ENCODE measurements at regions not wholly inside any gene's neighbourhood (a gene's known extent, or its start where the extent isn't known, plus 50 kb on each side); places are given as distances from the start of the nearest gene placed in this dataset.

DNA sequence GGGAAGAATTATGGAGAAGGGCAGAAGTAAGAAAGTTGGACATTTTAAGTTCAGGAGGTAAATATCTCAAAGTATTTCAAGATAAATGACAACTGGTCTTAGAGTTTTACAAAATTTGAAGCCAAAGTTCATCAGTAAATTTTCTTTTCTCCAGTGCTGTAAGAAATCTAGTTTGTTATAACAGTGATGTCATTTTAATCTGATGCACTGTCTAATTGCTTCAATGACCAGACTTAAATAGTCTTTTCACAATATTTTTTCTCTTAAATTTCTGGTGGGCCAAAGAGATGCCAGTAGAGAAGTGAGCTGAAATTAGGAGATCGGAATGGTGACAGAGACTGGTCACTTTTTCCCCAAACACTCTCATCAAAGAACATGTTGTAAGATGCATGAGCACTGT lies 156.5 kb upstream of the TMEM161B start:
- Histone ChIP-seq H4K5ac (ENCODE audit: low read depth, low read length) (no peak overlapping the region), H4K20me1 (ENCODE audit: insufficient read depth, low read length) (no peaks in the 10 kb centered on the region), H3K9me1 (ENCODE audit: insufficient read depth, low read length) (no peaks in the 10 kb centered on the region), H2AK5ac (ENCODE audit: low read depth, low read length) (no peak overlapping the region), H4K91ac (ENCODE audit: insufficient read depth, low read depth, low read length) (no peak overlapping the region), H2BK5ac (ENCODE audit: low read depth, low read length, poor library complexity, severe bottlenecking) (no peak overlapping the region), H3K56ac (ENCODE audit: extremely low read depth, insufficient read depth, low read length) (no peak overlapping the region), H2AFZ (replicated peaks; ENCODE audit: low read length, poor library complexity) (no peak overlapping the region), H3K4me2 (ENCODE audit: low read depth, low read length) (no peak overlapping the region), H2AK9ac (replicated peaks; ENCODE audit: low read depth, low read length, poor library complexity) (no peak overlapping the region), H2BK15ac (ENCODE audit: low read depth, low read length) (no peak overlapping the region), H4K8ac (ENCODE audit: low read depth in 2 of 2, low read length in 2 of 2) (no peak overlapping the region), H3K14ac (replicated peaks; ENCODE audit: low read depth, low read length) (no peak overlapping the region), H3K79me1 (ENCODE audit: low read depth in 1 of 2, low read length in 2 of 2) (no peaks in the 10 kb centered on the region), H3K4me3 (ENCODE audit: insufficient read depth, low read depth, low read length) (no peak overlapping the region), H3K4ac (ENCODE audit: low read depth, low read length) (no peak overlapping the region), H2BK20ac (ENCODE audit: low read depth, low read length) (no peak overlapping the region), H3K27me3 (ENCODE audit: control insufficient read depth, insufficient read depth, low read length) (no peaks in the 10 kb centered on the region), H3K23ac (ENCODE audit: low read depth, low read length) (no peak overlapping the region), H3K18ac (ENCODE audit: low read depth, low read length) (no peak overlapping the region), H3K4me1 (ENCODE audit: control insufficient read depth, insufficient read depth, low read length) (no peaks in the 10 kb centered on the region), H2BK120ac (ENCODE audit: low read depth, low read length) (no peak overlapping the region), H3K9ac (ENCODE audit: low read depth, low read length) (no peak overlapping the region), H3K9me3 (ENCODE audit: control insufficient read depth, insufficient read depth, low read length) (no peaks in the 10 kb centered on the region), H3K36me3 (ENCODE audit: control insufficient read depth, insufficient read depth, low read length) (no peaks in the 10 kb centered on the region), H3K27ac (ENCODE audit: insufficient read depth, low read length) (no peak overlapping the region)
- no TSS peak for BruUV-seq (replicated peaks)
- dilution Hi-C loops (cut with HindIII; ENCODE audit: low sequenced_read_pairs, unreplicated experiment) (no loop called here), intact Hi-C loops (cut with micrococcal nuclease) (no loop called here), in situ Hi-C loops (cut with MboI; ENCODE audit: low sequenced_read_pairs) (no loop called here)
- ATAC-seq (ENCODE audit: low read depth) = no peak
- DNase-seq = no peak
- TF ChIP-seq CEBPB (IDR thresholded peaks at IDR 0.05; ENCODE audit: low read depth, low read length) (no peak), CHD1 (IDR thresholded peaks at IDR 0.05; ENCODE audit: low read depth, low read length) (no peak), MAFK (IDR thresholded peaks at IDR 0.05; ENCODE audit: low read depth, low read length) (no peak), RAD21 (IDR thresholded peaks at IDR 0.05; ENCODE audit: low read length) (no peak), BHLHE40 (IDR thresholded peaks at IDR 0.05; ENCODE audit: low read depth, low read length) (no peak), FOS (IDR thresholded peaks at IDR 0.05; ENCODE audit: low read depth, low read length) (no peak), NFE2L2 (IDR thresholded peaks at IDR 0.05; ENCODE audit: low read depth, low read length) (no peak), ELK1 (IDR thresholded peaks at IDR 0.05; ENCODE audit: borderline replicate concordance, low read depth, low read length) (no peak), RFX5 (IDR thresholded peaks at IDR 0.05; ENCODE audit: low read depth, low read length) (no peak), MAZ (IDR thresholded peaks at IDR 0.05; ENCODE audit: borderline replicate concordance, low read depth, low read length) (no peak), RCOR1 (IDR thresholded peaks at IDR 0.05; ENCODE audit: insufficient replicate concordance, low read length) (no peak), POLR2A (IDR thresholded peaks at IDR 0.05; ENCODE audit: low read depth, low read length) (no peak)
- TF ChIP-seq, protein P1, sequence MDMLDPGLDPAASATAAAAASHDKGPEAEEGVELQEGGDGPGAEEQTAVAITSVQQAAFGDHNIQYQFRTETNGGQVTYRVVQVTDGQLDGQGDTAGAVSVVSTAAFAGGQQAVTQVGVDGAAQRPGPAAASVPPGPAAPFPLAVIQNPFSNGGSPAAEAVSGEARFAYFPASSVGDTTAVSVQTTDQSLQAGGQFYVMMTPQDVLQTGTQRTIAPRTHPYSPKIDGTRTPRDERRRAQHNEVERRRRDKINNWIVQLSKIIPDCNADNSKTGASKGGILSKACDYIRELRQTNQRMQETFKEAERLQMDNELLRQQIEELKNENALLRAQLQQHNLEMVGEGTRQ (IDR thresholded peaks at IDR 0.05; ENCODE audit: low read depth, low read length) = no peak
- ChIA-PET POLR2A (ENCODE audit: unreplicated experiment) (no interaction called here), CTCF (no interaction called here)
- no CpG with 5 or more reads among the region's 1 CpG for WGBS, 2 experiments (ENCODE audit: extremely low coverage in 2 of 2, insufficient read length in 1 of 2)

All from IMR-90 (cell line).